H9 (cell line): ENCODE measurements at regions not wholly inside any gene's neighbourhood (a gene's known extent, or its start where the extent isn't known, plus 50 kb on each side); places are given as distances from the start of the nearest gene placed in this dataset.

Experiments
- DNase-seq: peaks from one replicate; pipeline ENCODE4 v3.0.0-alpha.2; 2017
- H2AFZ ChIP-seq: one replicate; pipeline ENCODE4 v1.6.1; 2013; ENCODE audit warnings: mild to moderate bottlenecking, low read length, control low read depth, moderate library complexity
- H2AK5ac ChIP-seq: 2 replicates; pipeline ENCODE4 v1.6.1; 2013; ENCODE audit warnings: low read length, control low read depth, mixed read lengths; ENCODE audit not compliant: insufficient read length
- H2BK120ac ChIP-seq: one replicate; pipeline ENCODE4 v1.6.1; 2013; ENCODE audit warnings: low read depth, mild to moderate bottlenecking, low read length, control low read depth, inconsistent platforms; ENCODE audit not compliant: poor library complexity, severe bottlenecking
- H2BK12ac ChIP-seq: 2 replicates; pipeline ENCODE4 v1.6.1; 2013; ENCODE audit warnings: low read length, control low read depth, mixed read lengths, low read depth; ENCODE audit not compliant: insufficient read length
- H2BK15ac ChIP-seq: 2 replicates; pipeline ENCODE4 v1.6.1; 2013; ENCODE audit warnings: low read depth, low read length, control low read depth
- H2BK20ac ChIP-seq: one replicate; pipeline ENCODE4 v1.6.1; 2013; ENCODE audit warnings: low read depth, mild to moderate bottlenecking, low read length, control low read depth, inconsistent platforms; ENCODE audit not compliant: poor library complexity, severe bottlenecking
- H2BK5ac ChIP-seq: 2 replicates; pipeline ENCODE4 v1.6.1; 2013; ENCODE audit warnings: low read length, control low read depth, mixed read lengths; ENCODE audit not compliant: insufficient read length
- H3K14ac ChIP-seq: 2 replicates; pipeline ENCODE4 v1.6.1; 2013; ENCODE audit warnings: low read length, control low read depth; ENCODE audit not compliant: insufficient read depth
- H3K18ac ChIP-seq: 2 replicates; pipeline ENCODE4 v1.6.1; 2013; ENCODE audit warnings: low read depth, mild to moderate bottlenecking, mixed read lengths, low read length, control low read depth; ENCODE audit not compliant: insufficient read length
- H3K23ac ChIP-seq: 2 replicates; pipeline ENCODE4 v1.6.1; 2013; ENCODE audit warnings: low read length, control low read depth, mixed read lengths, low read depth; ENCODE audit not compliant: insufficient read length
- H3K23me2 ChIP-seq: 2 replicates; pipeline ENCODE4 v1.6.1; 2013; ENCODE audit warnings: low read depth, mild to moderate bottlenecking, mixed read lengths, low read length, control low read depth; ENCODE audit not compliant: insufficient read length, poor library complexity, severe bottlenecking
- H3K27ac ChIP-seq: 2 replicates; pipeline ENCODE4 v1.5.1; 2013; ENCODE audit warnings: low read length, control low read depth, mixed read lengths, low read depth; ENCODE audit not compliant: insufficient read length
- H3K27me3 ChIP-seq: 2 replicates; pipeline ENCODE4 v1.6.1; 2013; ENCODE audit warnings: low read length, control low read depth, inconsistent platforms; ENCODE audit not compliant: insufficient read depth
- H3K4ac ChIP-seq: 2 replicates; pipeline ENCODE4 v1.6.1; 2013; ENCODE audit warnings: low read depth, mild to moderate bottlenecking, control low read depth, inconsistent platforms, low read length, moderate library complexity
- H3K4me1 ChIP-seq: 2 replicates; pipeline ENCODE4 v1.6.1; 2013; ENCODE audit warnings: low read length, control low read depth, inconsistent platforms; ENCODE audit not compliant: insufficient read depth
- H3K4me2 ChIP-seq: 2 replicates; pipeline ENCODE4 v1.6.1; 2013; ENCODE audit warnings: low read length, control low read depth, mixed read lengths; ENCODE audit not compliant: insufficient read length, insufficient read depth
- H3K56ac ChIP-seq: 2 replicates; pipeline ENCODE4 v1.6.1; 2013; ENCODE audit warnings: low read depth, mild to moderate bottlenecking, mixed read lengths, low read length, control low read depth; ENCODE audit not compliant: insufficient read length
- H3K79me1 ChIP-seq: 2 replicates; pipeline ENCODE4 v1.6.1; 2013; ENCODE audit warnings: low read depth, mild to moderate bottlenecking, moderate library complexity, low read length, control low read depth, inconsistent platforms; ENCODE audit not compliant: insufficient read depth, poor library complexity, severe bottlenecking
- H3K79me2 ChIP-seq: 2 replicates; pipeline ENCODE4 v1.6.1; 2013; ENCODE audit warnings: low read length, control low read depth, inconsistent platforms; ENCODE audit not compliant: insufficient read depth
- H3K9ac ChIP-seq: 2 replicates; pipeline ENCODE4 v1.6.1; 2013; ENCODE audit warnings: low read length, control low read depth, mixed read lengths; ENCODE audit not compliant: insufficient read length; ENCODE audit errors: extremely low read depth
- H3K9me3 ChIP-seq: one replicate; pipeline ENCODE4 v1.6.1; 2013; ENCODE audit warnings: low read depth, low read length, inconsistent platforms; ENCODE audit not compliant: control insufficient read depth
- H3T11ph ChIP-seq: one replicate; pipeline ENCODE4 v1.6.1; 2013; ENCODE audit warnings: mild to moderate bottlenecking, low read length, control low read depth, inconsistent platforms
- H4K20me1 ChIP-seq: one replicate; pipeline ENCODE4 v1.6.1; 2013; ENCODE audit not compliant: control insufficient read depth, insufficient read length, insufficient read depth
- H4K5ac ChIP-seq: 2 replicates; pipeline ENCODE4 v1.6.1; 2013; ENCODE audit warnings: low read depth, mild to moderate bottlenecking, mixed read lengths, low read length, control low read depth; ENCODE audit not compliant: insufficient read length
- H4K8ac ChIP-seq: replicated peaks from 2 replicates; pipeline ENCODE4 v1.6.1; 2013; ENCODE audit warnings: low read length, control low read depth, mixed read lengths, low read depth; ENCODE audit not compliant: insufficient read length
- H4K91ac ChIP-seq: 2 replicates; pipeline ENCODE4 v1.6.1; 2013; ENCODE audit warnings: low read depth, mild to moderate bottlenecking, moderate library complexity, mixed read lengths, low read length, control low read depth; ENCODE audit not compliant: insufficient read length
- H3K27ac Mint-ChIP-seq, 3 experiments: 2 replicates in 2 of 3; 3 replicates in 1 of 3; pipeline ENCODE4 v1.8.0; 2020 to 2021; ENCODE audit warnings: mixed read lengths in 3 of 3, mild to moderate bottlenecking in 1 of 3, moderate library complexity in 1 of 3
- H3K27me3 Mint-ChIP-seq: 2 replicates; pipeline ENCODE4 v1.8.0; 2021; ENCODE audit warnings: low read depth, mild to moderate bottlenecking, moderate library complexity, mixed read lengths
- H3K36me3 Mint-ChIP-seq, 3 experiments: 2 replicates in 2 of 3; 3 replicates in 1 of 3; pipeline ENCODE4 v1.8.0; 2020 to 2021; ENCODE audit warnings: low read depth in 3 of 3, mixed read lengths in 3 of 3; ENCODE audit not compliant: insufficient read depth in 1 of 3
- H3K4me1 Mint-ChIP-seq, 2 experiments: 2 replicates each; pipeline ENCODE4 v1.8.0; 2020; ENCODE audit warnings: mixed read lengths in 2 of 2
- H3K4me3 Mint-ChIP-seq, 2 experiments: 2 replicates in 1 of 2; 3 replicates in 1 of 2; pipeline ENCODE4 v1.8.0; 2020 to 2021; ENCODE audit warnings: mild to moderate bottlenecking in 2 of 2, mixed read lengths in 2 of 2, moderate library complexity in 1 of 2
- H3K9me3 Mint-ChIP-seq, 2 experiments: 2 replicates in 1 of 2; 3 replicates in 1 of 2; pipeline ENCODE4 v1.8.0; 2020; ENCODE audit warnings: mild to moderate bottlenecking in 2 of 2, mixed read lengths in 2 of 2, moderate library complexity in 1 of 2
- CTCF ChIP-seq: fragments of 200-600 bp; sonication (generic); conservative IDR thresholded peaks from 3 replicates; pipeline ENCODE4 v1.8.0; 2021; ENCODE audit warnings: antibody characterized with exemption, mild to moderate bottlenecking
- WGBS: extraction: QIAGEN DNeasy Blood & Tissue Kit; methylation state at CpG from one replicate; pipeline ENCODE4 v1.1.7; 2013; ENCODE audit warnings: missing lambda C conversion rate, low lambda C conversion rate, mixed read lengths; ENCODE audit not compliant: insufficient read length; ENCODE audit errors: extremely low coverage; 5-methylcytosine and 5-hydroxymethylcytosine counted together

GRCh38 chrX:10728806-10729389 lies 108.5 kb upstream of the MID1 start:
- no peaks in the 10 kb centered on the region; the same call in 1 of the 2 replicates for H3K4me1 ChIP-seq
- H2BK5ac ChIP-seq, result no peak overlapping the region
- H3K18ac ChIP-seq, result no peak overlapping the region
- no peak overlapping the region for H3K23ac ChIP-seq
- no peaks in the 10 kb centered on the region for H3K27me3 Mint-ChIP-seq
- H2BK12ac ChIP-seq, result no peak overlapping the region
- no peak overlapping the region for H3K14ac ChIP-seq
- H4K91ac ChIP-seq, result no peak overlapping the region
- H3K4me1 Mint-ChIP-seq, result peaks cover 12 to 16% of the 10 kb centered on the region in 2 experiments
- H3K27me3 ChIP-seq, result no peaks in the 10 kb centered on the region
- H4K20me1 ChIP-seq, result no peaks in the 10 kb centered on the region
- H3K56ac ChIP-seq, result no peak overlapping the region
- no peak overlapping the region for H4K5ac ChIP-seq
- H2AK5ac ChIP-seq, result no peak overlapping the region
- H3K36me3 Mint-ChIP-seq, result no peaks in the 10 kb centered on the region
- H3T11ph ChIP-seq, result no peak overlapping the region
- no CpG with 5 or more reads among the region's 12 CpGs for WGBS
- peaks cover 22 to 29% of the 10 kb centered on the region in 2 experiments for H3K9me3 Mint-ChIP-seq
- no peak overlapping the region for H3K27ac ChIP-seq
- no peak overlapping the region for H3K4me3 Mint-ChIP-seq
- H3K9me3 ChIP-seq, result no peaks in the 10 kb centered on the region
- H3K23me2 ChIP-seq, result no peaks in the 10 kb centered on the region
- no peak for DNase-seq
- H2AFZ ChIP-seq, result no peak overlapping the region
- no peak overlapping the region for H4K8ac ChIP-seq
- H3K27ac Mint-ChIP-seq, result 0 out of 7 replicates have a peak overlapping the region, but pooled peaks of 1 of the 3 experiments have one; percentile 61
- H3K79me2 ChIP-seq, result no peaks in the 10 kb centered on the region
- H3K79me1 ChIP-seq, result no peaks in the 10 kb centered on the region
- no peak overlapping the region for H2BK120ac ChIP-seq
- no peak overlapping the region for H3K4me2 ChIP-seq
- H2BK15ac ChIP-seq, result no peak overlapping the region
- no peak for TF ChIP-seq CTCF
- no peak overlapping the region for H3K9ac ChIP-seq
- no peak overlapping the region for H2BK20ac ChIP-seq
- H3K4ac ChIP-seq, result no peak overlapping the region
